ENCODE measurements at regions not wholly inside any gene's neighbourhood (a gene's known extent, or its start where the extent isn't known, plus 50 kb on each side); places are given as distances from the start of the nearest gene placed in this dataset.

DNA sequence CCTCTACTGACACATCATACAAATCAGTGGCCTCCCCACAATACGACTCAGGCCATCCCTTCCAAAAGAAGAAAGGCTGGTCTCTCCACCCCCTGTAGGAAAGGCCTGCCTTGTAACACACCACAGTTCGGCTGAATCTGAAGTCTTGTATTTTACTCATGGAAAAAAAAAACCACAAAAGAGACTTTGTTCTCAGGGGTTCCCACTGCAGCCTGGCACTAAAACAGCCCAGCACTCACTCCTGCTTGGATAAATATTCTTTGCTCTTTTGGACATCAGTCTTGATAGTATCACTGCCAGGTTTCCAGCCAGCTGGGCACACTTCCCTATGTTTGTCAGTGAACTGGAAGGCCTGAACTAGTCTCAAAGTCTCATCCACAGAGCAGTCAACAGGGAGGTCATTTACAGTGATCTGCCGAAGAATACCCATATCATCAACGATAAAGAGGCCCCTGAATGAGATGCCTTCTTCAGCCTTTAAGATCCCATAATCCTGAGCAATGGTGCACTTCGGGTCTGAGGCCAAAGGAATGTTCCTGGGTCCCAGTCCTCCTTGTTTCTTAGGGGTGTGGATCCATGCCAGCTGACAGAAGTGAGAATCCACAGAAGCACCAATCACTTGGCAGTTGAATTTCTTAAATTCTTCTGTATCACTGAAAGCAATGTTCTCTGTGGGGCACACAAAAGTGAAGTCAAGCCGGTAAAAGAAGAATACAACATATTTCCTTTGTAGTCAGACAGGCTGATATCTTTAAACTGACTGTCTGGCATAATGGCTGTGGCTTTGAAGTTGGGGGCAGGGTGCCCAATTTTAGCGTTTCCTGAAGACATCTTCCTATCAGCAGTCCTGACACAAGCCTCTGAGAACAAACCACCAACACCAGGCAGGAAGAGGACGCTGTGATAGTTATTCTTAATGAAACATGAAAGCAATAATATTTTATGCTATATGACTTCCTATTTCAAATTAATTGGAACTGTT lies 198.1 kb downstream of the LURAP1L start:
- peaks cover 9% of the 10 kb centered on the region for H3K4me1 ChIP-seq (ENCODE audit: control insufficient read depth, insufficient read depth, low read length)

GRCh38 chr9:12973710-12974109 lies 198.9 kb downstream of the LURAP1L start:
- Histone ChIP-seq H3K4me1 (ENCODE audit: control insufficient read depth, insufficient read depth, low read length) (peaks cover 9% of the 10 kb centered on the region), H3K4me3 (ENCODE audit: low read length) (no peak overlapping the region), H3K36me3 (ENCODE audit: control insufficient read depth, insufficient read depth, low read length) (no peaks in the 10 kb centered on the region), H3K9me3 (ENCODE audit: control insufficient read depth, low read length) (no peaks in the 10 kb centered on the region), H3K9ac (ENCODE audit: low read length) (no peak overlapping the region), H3K27me3 (ENCODE audit: control insufficient read depth, insufficient read depth, low read length) (no peaks in the 10 kb centered on the region)

More for the DNA sequence above, 198.1 kb downstream of the LURAP1L start:
- Histone ChIP-seq H3K9ac (ENCODE audit: low read length) (no peak overlapping the region), H3K9me3 (ENCODE audit: control insufficient read depth, low read length) (no peaks in the 10 kb centered on the region), H3K4me3 (ENCODE audit: low read length) (no peak overlapping the region), H3K27me3 (ENCODE audit: control insufficient read depth, insufficient read depth, low read length) (no peaks in the 10 kb centered on the region), H3K36me3 (ENCODE audit: control insufficient read depth, insufficient read depth, low read length) (no peaks in the 10 kb centered on the region)

DNA sequence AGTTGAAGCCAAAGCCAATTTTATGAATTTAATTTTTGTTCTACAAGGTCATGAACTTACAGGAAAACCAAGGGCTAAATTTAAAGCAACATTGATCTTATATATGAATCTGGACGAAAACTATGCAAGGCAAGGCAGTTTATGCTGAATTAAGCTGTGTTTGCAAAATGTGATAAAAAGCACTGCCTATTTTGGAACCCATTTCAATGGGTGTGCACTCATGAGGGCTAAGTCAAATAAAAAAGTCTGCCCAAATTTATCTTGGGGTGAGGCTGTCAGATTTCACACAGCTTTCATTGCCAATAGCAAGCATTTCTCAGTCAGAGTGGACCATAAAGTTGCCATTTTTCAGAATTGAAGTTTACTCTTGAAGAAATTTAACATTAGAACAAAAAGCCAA lies 199.9 kb downstream of the LURAP1L start:
- no peak overlapping the region for H3K9ac ChIP-seq (ENCODE audit: low read length)
- no peak overlapping the region for H3K4me3 ChIP-seq (ENCODE audit: low read length)
- H3K9me3 ChIP-seq (ENCODE audit: control insufficient read depth, low read length): no peaks in the 10 kb centered on the region
- no peaks in the 10 kb centered on the region for H3K27me3 ChIP-seq (ENCODE audit: control insufficient read depth, insufficient read depth, low read length)
- H3K36me3 ChIP-seq (ENCODE audit: control insufficient read depth, insufficient read depth, low read length): no peaks in the 10 kb centered on the region
- peaks cover 9% of the 10 kb centered on the region for H3K4me1 ChIP-seq (ENCODE audit: control insufficient read depth, insufficient read depth, low read length)

DNA sequence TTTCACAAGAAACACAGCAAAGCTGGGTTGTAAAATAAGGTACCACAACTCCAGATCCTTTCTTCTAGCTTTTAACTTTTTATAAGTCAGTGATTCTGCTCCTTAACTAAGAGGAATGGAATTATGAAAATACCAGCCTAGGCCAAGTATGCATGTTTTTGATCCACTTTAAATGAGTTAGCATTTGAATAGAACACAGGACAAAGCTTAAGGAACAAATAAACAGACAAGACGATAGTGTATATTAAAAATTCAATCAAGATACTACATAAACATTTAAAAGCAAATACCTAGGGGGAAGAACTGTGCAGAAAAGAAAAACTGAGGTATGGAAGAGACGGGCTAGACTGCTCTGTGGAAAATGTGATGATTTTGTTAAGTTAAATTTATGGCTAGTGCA lies 200.7 kb downstream of the LURAP1L start:
- no peaks in the 10 kb centered on the region for H3K27me3 ChIP-seq (ENCODE audit: control insufficient read depth, insufficient read depth, low read length)
- H3K4me3 ChIP-seq (ENCODE audit: low read length): no peak overlapping the region

DNA sequence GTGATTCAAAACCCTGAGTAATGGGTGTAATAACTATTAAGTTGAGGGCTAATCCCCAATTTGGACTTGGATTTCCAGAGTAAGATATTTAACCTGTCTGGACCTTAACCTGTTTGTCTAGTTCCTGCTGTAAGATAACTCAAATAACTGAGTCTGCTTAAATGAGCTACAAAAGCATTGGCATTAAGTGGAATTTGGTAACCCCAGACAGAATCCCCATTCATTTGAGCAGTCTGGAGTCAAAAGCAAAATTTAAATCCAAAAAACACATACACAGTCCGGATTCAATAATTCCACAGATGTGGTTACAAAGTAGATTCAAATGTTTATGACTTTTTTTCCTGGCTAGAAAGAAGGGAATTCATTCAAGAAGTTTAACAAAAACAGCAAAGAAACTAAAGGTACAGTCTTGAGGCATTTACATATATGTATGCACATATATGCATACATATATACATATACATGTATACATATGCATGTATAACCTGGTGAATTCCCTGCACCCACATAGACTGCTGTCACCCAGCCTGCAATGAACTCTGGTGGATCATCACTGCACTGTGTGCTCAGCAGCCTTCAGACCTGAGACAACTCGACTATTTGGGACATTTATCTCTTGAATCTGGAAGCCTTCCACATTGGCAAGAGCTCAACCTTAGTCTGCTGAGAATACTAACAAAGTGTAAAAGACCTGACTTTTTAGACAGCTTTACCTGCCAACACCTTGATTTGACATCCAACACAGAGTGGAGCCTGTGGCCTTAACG lies 205.4 kb downstream of the LURAP1L start:
- H3K4me1 ChIP-seq (ENCODE audit: control insufficient read depth, insufficient read depth, low read length): no peaks in the 10 kb centered on the region
- H3K36me3 ChIP-seq (ENCODE audit: control insufficient read depth, insufficient read depth, low read length): no peaks in the 10 kb centered on the region
- no peaks in the 10 kb centered on the region for H3K27me3 ChIP-seq (ENCODE audit: control insufficient read depth, insufficient read depth, low read length)
- no peak overlapping the region for H3K9ac ChIP-seq (ENCODE audit: low read length)
- no peak overlapping the region for H3K4me3 ChIP-seq (ENCODE audit: low read length)
- H3K9me3 ChIP-seq (ENCODE audit: control insufficient read depth, low read length): no peaks in the 10 kb centered on the region

More for the DNA sequence above, 200.7 kb downstream of the LURAP1L start:
- Histone ChIP-seq H3K4me1 (ENCODE audit: control insufficient read depth, insufficient read depth, low read length) (peaks cover 9% of the 10 kb centered on the region), H3K9me3 (ENCODE audit: control insufficient read depth, low read length) (no peaks in the 10 kb centered on the region), H3K36me3 (ENCODE audit: control insufficient read depth, insufficient read depth, low read length) (no peaks in the 10 kb centered on the region), H3K9ac (ENCODE audit: low read length) (no peak overlapping the region)

- no peaks in the 10 kb centered on the region for H3K9me3 ChIP-seq (ENCODE audit: control insufficient read depth, low read length)
- no peaks in the 10 kb centered on the region for H3K4me1 ChIP-seq (ENCODE audit: control insufficient read depth, insufficient read depth, low read length)
- no peak overlapping the region for H3K4me3 ChIP-seq (ENCODE audit: low read length)
- H3K27me3 ChIP-seq (ENCODE audit: control insufficient read depth, insufficient read depth, low read length): no peaks in the 10 kb centered on the region
- H3K36me3 ChIP-seq (ENCODE audit: control insufficient read depth, insufficient read depth, low read length): no peaks in the 10 kb centered on the region
- no peak overlapping the region for H3K9ac ChIP-seq (ENCODE audit: low read length)
These were observed 213.4 kb downstream of the LURAP1L start for GRCh38 chr9:12988258-12988657.

DNA sequence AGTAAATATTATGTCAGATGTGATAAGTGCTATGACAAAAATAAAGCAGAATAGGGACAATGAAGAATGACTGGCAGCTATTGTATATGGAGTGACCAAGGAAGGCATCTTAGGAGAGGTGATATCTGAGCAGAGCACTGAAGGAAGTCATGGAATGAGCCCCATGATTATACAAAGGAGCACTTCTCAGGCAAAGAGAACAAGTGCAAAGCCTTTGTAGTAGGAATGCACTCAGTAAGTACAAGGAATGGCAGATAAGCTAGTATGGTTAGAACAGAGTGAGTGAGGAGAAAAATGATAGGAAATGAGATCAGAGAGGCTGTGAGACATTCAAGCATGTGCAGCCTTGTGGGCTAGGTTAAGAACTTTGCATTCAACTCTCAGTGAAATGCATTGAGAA lies 214.8 kb downstream of the LURAP1L start:
- Histone ChIP-seq H3K9me3 (ENCODE audit: control insufficient read depth, low read length) (no peaks in the 10 kb centered on the region), H3K27me3 (ENCODE audit: control insufficient read depth, insufficient read depth, low read length) (no peaks in the 10 kb centered on the region), H3K9ac (ENCODE audit: low read length) (no peak overlapping the region), H3K36me3 (ENCODE audit: control insufficient read depth, insufficient read depth, low read length) (no peaks in the 10 kb centered on the region), H3K4me1 (ENCODE audit: control insufficient read depth, insufficient read depth, low read length) (no peaks in the 10 kb centered on the region), H3K4me3 (ENCODE audit: low read length) (no peak overlapping the region)

- no peak overlapping the region for H3K9ac ChIP-seq (ENCODE audit: low read length)
- H3K36me3 ChIP-seq (ENCODE audit: control insufficient read depth, insufficient read depth, low read length): no peaks in the 10 kb centered on the region
- H3K4me3 ChIP-seq (ENCODE audit: low read length): no peak overlapping the region
- H3K9me3 ChIP-seq (ENCODE audit: control insufficient read depth, low read length): no peaks in the 10 kb centered on the region
- H3K27me3 ChIP-seq (ENCODE audit: control insufficient read depth, insufficient read depth, low read length): no peaks in the 10 kb centered on the region
- H3K4me1 ChIP-seq (ENCODE audit: control insufficient read depth, insufficient read depth, low read length): no peaks in the 10 kb centered on the region
These were observed 218.6 kb downstream of the LURAP1L start for GRCh38 chr9:12993466-12993865.

GRCh38 chr9:12997009-12997408 lies 222.2 kb downstream of the LURAP1L start:
- Histone ChIP-seq H3K36me3 (ENCODE audit: control insufficient read depth, insufficient read depth, low read length) (no peaks in the 10 kb centered on the region), H3K4me3 (ENCODE audit: low read length) (no peak overlapping the region), H3K4me1 (ENCODE audit: control insufficient read depth, insufficient read depth, low read length) (no peaks in the 10 kb centered on the region), H3K9ac (ENCODE audit: low read length) (no peak overlapping the region), H3K9me3 (ENCODE audit: control insufficient read depth, low read length) (no peaks in the 10 kb centered on the region), H3K27me3 (ENCODE audit: control insufficient read depth, insufficient read depth, low read length) (no peaks in the 10 kb centered on the region)

- no peaks in the 10 kb centered on the region for H3K4me1 ChIP-seq (ENCODE audit: control insufficient read depth, insufficient read depth, low read length)
- H3K36me3 ChIP-seq (ENCODE audit: control insufficient read depth, insufficient read depth, low read length): no peaks in the 10 kb centered on the region
- H3K9me3 ChIP-seq (ENCODE audit: control insufficient read depth, low read length): no peaks in the 10 kb centered on the region
- H3K4me3 ChIP-seq (ENCODE audit: low read length): no peak overlapping the region
- H3K27me3 ChIP-seq (ENCODE audit: control insufficient read depth, insufficient read depth, low read length): no peaks in the 10 kb centered on the region
- no peak overlapping the region for H3K9ac ChIP-seq (ENCODE audit: low read length)
These were observed 227.3 kb downstream of the LURAP1L start for GRCh38 chr9:13001989-13002580.

- Histone ChIP-seq H3K9ac (ENCODE audit: low read length) (no peak overlapping the region), H3K4me3 (ENCODE audit: low read length) (no peak overlapping the region), H3K4me1 (ENCODE audit: control insufficient read depth, insufficient read depth, low read length) (no peaks in the 10 kb centered on the region), H3K27me3 (ENCODE audit: control insufficient read depth, insufficient read depth, low read length) (no peaks in the 10 kb centered on the region), H3K9me3 (ENCODE audit: control insufficient read depth, low read length) (no peaks in the 10 kb centered on the region), H3K36me3 (ENCODE audit: control insufficient read depth, insufficient read depth, low read length) (no peaks in the 10 kb centered on the region)
These were observed 227.9 kb downstream of the LURAP1L start for GRCh38 chr9:13002740-13003139.

DNA sequence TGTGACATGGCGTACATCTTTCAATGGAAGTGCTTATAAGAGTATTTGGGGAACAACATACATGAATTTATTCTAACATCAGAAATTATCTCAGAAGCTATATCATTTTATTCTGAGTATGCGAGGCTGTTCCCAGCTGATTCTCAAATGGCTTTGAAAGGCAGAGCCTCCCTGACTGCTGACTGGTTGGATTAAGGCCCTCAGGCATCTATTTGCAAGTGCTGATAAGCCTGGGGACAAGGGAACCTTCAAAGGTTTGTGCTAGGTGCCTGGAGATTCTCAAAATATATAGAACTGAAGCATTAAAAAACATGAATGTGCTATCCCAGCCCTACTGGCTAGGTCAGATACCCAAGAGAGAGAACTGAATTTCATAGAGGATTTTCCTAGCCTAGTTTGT lies 235.1 kb downstream of the LURAP1L start:
- Histone ChIP-seq H3K4me3 (ENCODE audit: low read length) (no peak overlapping the region), H3K4me1 (ENCODE audit: control insufficient read depth, insufficient read depth, low read length) (no peaks in the 10 kb centered on the region), H3K36me3 (ENCODE audit: control insufficient read depth, insufficient read depth, low read length) (no peaks in the 10 kb centered on the region), H3K9ac (ENCODE audit: low read length) (no peak overlapping the region), H3K9me3 (ENCODE audit: control insufficient read depth, low read length) (no peaks in the 10 kb centered on the region), H3K27me3 (ENCODE audit: control insufficient read depth, insufficient read depth, low read length) (no peaks in the 10 kb centered on the region)

Measured in mucosa of stomach (tissue), 1 donor.